Activated CD4-positive, alpha-beta T cell treated with anti-CD3 and anti-CD28 coated beads, Interleukin-2, amount 50 U/mL, for 1 hour (primary cell): ENCODE measurements at regions not wholly inside any gene's neighbourhood (a gene's known extent, or its start where the extent isn't known, plus 50 kb on each side); places are given as distances from the start of the nearest gene placed in this dataset.

Experiments used
- DNase-seq: peaks from one replicate; pipeline ENCODE4 v3.0.0-alpha.2; 2020

GRCh38 chr3:5071061-5071460 is 51.0 kb upstream of the ARL8B start:
- DNase-seq = no peak

- no peak for DNase-seq
Measured at GRCh38 chr3:5072100-5072816, 49.8 kb upstream of the ARL8B start.
